ENCODE measurements at regions not wholly inside any gene's neighbourhood (a gene's known extent, or its start where the extent isn't known, plus 50 kb on each side); places are given as distances from the start of the nearest gene placed in this dataset.
"Not testable (repeated sequence)": the region's sequence is repeated elsewhere in the genome, so short reads cannot be mapped to it uniquely, and the experiment has no call there.

DNA sequence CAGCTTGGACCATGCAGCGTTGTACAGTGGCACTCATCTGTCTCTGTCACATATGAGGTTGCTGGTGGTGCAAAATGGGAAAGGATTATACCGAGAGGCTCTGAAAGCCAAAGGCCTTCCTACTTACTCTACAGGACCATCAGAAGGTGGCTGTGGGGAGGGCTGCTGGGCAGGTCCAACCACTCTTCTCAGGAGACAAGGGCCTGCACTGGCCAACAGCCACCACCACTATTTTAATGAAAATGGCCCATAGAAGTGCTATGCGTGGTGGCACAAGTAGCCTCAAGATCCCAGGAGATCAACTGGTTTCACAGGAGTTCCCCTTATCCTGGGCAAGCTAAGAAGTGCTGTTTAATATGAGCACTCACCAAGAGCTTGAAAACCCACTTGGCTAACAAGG, 52.3 kb downstream of the MRPL57 start:
- DNase-seq (ENCODE audit: low spot score) = no peak

DNA sequence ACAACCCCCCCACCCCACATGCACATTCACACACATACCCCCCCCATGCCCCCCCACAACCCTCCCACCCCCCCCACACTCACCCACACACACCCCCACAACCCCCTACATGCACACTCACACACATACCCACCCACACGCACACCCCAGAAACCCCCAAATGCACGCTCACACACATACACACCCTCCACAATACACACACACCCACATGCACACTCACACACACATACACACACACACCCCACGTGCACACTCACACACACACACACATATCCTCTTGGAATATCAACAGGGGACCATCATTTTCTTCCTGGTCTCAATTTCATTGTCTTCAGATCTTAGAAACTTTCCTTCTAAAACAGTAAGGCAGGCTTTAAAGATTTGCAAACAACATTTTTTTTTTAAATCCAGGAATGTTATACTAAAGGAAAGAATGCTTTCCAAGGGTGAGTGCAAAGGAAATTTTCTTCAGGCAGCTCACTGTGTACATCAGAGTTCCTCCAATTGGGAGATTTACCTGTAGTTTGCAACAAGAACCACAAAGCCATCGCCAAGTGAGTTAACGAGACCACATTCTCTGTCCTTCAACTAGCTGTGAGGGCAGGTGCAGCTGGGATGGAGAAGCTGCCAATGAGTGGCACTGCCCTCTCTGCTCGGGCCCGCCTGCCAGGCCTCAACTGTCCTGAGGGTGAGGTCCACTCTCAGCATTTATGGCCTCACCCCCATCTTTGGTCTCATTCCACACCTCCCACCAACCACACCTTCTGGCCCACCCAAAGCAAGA, 53.0 kb downstream of the MRPL57 start:
- no peak for DNase-seq (ENCODE audit: low spot score)

DNA sequence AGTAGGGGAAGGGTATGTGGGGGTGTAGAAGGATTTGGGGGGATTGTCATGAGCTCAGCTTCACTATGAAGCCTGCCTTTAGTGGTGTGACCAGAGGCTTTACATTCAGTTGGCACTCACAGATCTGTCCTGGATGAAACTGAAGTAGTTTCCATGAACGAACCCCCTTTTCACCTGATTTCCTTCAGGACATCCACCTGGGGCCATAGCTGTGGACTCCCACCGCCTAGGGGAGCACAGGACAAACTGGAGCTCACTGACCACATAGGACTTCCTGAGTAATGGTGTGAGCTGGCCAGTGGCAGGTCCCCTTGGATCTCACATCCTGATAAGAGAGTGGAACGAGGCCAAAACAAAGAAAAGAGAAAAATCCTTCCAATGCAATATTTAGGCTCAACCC, 54.1 kb downstream of the MRPL57 start:
- DNase-seq (ENCODE audit: low spot score) = no peak

DNA sequence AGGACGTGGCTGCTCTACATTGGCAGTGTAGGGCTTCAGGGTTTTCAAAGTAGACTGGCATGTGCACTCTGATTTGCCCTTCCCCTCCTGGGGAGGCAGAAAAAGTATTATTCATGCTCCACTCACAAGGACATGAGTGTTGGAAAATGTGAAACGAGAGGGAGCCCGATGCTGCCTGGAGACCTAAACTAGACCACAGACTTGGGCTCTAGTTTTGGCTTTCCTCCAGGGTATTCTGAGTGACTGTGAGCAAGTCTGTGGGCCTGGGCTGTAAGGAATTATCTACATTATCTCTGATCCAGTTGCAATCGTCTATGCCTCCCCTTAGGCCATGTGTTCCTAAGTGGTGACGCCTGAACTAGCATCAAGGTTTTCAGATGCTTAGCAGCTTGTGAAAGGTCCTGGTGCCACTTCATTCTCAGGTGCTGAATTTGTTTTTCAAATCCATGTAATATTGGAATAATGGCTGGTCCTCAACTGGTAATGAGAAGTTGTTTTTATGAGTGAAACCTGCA, 55.0 kb downstream of the MRPL57 start:
- DNase-seq (ENCODE audit: low spot score) = no peak

DNA sequence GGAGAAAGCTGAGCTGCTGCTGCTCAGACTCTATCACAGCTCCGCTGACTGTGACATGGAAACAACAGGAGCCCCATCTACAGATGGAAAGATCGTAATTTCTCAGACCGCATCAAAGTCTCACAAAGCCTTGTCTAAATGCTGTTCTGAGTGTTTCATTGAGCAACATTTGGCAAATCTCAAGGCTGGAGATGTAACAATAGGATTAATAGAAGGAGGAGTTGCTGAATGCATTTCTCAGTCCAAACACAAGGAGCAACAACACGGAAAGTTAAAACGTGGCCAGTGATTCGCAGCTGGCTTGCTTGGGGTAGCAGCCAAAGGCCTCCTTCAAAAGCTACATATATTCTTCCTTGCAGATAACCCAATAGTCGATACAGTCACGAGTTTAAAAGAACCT, 55.7 kb downstream of the MRPL57 start:
- DNase-seq (ENCODE audit: low spot score) = no peak

DNA sequence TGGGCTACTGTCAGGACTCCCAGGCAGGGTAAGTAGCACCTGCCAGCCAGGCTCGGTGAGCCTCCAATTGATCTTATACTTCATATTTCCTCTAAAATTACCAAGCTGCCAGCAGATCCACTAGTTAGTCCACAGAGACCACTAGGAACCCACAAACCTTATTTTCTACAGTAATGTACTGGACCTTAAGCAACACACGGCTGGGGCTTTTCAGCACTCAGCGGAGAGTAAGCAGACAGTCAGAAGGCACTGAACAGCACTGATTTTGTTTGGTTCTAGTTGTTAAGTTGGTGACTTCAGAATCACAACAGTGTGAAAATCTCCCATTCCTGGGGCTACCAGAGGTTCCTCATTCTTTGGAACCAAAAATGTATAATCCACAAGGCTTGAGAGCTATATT, 56.1 kb downstream of the MRPL57 start:
- no peak for DNase-seq (ENCODE audit: low spot score)

DNA sequence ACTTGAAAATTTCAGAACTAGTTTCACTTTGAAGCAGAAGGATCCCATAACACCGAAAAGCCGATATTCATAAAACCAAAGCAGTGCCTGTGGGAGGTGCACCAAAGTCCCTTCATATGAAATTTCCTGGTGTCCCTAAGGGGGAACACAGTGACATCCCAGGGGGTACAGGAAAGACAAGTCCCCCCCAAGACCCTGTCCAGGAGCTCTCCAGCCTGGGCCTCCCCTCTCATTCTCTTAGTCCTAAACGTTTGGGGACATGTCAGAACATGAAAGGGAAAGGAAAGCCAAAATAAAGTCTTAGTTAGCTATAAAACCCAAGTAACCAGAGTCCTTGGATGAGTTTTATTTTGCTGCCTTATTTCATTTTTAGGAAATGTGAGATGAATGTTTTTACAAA, 56.6 kb downstream of the MRPL57 start:
- DNase-seq (ENCODE audit: low spot score) = no peak

DNA sequence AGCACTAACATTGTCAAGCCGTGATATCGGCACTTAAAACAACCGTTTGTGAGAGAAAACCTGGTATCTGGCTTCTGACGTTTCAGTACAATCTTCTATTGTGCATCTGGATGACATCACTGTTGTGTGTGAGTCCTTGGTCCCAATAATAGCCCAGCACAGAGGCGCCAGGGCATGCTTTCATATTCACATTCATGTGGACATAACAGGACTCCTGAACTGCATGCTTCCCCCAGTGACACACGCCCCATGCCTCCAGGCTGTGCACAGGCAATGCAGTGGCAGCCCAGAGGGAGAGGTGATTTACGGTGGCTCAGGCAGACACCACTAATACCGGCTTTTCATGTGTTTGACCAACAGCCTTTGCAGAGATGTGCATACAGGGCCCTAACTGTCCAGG, 58.1 kb downstream of the MRPL57 start:
- DNase-seq (ENCODE audit: low spot score) = no peak

DNA sequence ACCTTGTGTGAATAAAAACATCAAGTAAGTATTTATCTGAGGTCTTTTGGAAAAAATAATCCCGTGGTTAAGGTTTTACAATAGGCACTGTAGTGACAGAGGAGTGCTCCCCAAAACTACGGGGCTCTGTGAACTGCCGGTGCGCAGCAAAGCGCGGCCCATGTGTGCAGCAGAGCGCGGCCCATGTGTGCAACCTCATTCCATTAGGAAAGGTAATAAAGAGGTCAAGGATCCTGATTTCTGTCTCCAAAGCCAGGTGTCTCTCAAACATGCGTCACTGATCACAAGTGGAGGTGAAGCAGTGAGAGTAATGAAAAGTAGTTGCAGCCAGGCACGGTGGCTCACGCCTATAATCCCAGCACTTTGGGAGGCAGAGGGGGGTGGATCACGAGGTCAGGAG, 58.7 kb downstream of the MRPL57 start:
- DNase-seq (ENCODE audit: low spot score) = no peak

DNA sequence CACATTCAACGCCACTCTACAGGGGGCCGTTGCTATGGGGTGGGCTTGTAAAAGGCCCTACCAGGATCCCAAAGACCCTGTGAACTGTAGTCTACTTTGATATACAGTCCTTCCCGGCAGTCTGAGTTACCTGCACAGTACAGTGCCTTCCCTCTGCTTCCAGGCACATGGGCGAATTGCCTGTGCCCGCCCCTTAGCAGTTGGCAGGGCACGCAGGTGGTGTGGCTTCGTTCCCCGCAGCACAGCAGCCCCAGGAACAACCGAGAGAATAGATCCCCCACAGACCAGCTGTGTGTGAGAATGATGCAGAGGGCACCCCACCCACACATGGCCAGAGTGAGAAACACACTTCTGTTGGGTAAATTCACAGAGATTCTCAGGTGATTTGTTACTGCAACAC, 60.6 kb downstream of the MRPL57 start:
- DNase-seq (ENCODE audit: low spot score) = no peak

DNA sequence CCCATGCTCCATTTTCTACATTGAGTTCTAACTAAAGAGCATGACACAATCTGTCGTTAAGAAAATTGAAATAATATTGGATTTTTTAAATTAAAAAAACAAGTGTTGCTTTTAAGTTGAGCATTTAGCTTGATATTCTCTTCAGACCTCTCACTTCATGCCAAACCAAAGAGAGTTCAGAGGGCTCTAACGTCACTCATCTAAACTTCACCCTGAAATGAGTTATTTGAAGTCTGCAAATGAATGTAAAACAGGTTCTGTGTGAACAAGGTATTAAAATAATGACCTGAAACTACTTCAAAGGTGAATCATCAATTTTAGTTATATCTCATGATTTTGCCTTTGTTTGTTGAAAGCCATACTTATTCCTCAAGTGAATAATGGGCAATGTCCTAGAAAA, 61.8 kb downstream of the MRPL57 start:
- DNase-seq (ENCODE audit: low spot score) = no peak

DNA sequence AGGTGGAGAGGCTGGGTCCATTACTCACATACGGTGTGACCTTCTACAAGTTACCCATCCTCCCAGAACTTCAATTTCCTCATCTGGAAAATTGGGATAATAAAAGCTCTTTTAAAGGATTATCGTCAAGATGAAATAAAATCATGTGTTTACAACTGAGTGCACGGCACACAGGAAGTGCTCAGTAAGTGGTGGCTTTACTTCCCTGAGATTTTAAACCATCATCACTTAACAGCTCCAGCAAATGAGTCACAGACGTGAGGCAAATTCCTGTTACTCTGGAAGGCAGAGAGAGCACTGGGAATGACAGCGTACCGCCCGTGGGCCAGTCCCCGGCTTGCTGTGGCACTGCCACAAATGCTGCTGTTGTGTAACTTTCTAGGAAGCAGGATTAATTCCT, 64.1 kb downstream of the MRPL57 start:
- peak; percentile 60 for DNase-seq (ENCODE audit: low spot score)

DNA sequence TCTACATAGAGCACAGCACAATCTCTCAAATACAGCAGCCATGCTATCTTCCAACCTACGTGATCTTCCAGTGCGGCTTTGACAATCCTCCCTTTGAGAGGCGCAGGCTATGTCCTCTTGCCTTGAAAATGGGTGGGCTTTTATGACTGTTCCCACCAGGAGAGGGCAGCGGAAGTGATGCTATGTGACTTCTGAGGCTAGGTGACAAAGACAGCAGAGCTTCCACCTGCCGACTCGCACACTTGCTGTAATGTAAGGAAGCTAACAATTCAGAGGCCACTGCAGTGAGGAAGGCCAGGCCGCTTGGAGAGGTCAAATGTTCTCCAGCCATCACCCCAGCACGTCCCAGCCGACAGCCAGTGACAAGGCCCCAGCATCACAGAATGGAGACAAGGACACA, 65.8 kb downstream of the MRPL57 start:
- DNase-seq (ENCODE audit: low spot score) = no peak

DNA sequence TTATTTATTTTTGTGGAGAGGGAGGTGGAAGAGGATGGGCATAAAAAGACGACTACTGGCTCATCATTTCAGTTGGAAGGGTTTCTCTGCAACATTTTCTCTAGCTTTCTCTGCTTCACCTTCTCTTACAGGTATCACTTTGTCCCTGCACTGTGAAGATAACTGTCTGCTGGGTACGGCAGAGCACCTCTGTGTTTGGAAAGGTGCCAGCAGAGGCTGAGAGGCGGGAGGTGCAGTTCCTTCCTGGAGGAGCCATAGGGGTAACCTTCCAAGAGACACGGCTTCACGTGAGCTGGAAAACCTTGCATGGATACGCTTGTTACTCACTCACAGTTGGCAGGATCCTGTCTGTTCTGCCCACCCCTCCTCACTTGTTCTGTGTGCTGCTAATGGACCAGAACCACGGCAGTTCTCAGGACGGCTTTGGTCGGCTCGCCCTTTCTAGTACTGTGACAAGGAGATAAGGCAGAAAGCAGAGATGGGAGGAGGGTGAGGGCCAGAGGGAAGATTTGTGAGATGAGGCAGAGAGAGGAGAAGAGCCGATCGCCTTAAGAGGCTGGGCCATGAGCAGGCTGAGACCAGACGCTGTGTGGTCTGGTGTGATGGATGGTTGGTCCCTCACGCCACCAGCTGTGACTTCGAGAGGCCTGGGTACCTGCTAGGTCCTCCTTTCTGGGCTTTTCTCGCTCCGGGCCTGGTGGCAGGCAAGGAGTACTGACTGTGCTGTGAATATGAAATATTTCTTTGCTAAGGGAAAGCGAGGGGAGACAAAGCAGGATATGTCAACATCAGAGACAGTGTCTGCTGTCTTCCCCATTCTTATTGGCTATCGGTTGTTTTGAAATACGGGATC, 66.8 kb downstream of the MRPL57 start:
- no peak for DNase-seq (ENCODE audit: low spot score)

DNA sequence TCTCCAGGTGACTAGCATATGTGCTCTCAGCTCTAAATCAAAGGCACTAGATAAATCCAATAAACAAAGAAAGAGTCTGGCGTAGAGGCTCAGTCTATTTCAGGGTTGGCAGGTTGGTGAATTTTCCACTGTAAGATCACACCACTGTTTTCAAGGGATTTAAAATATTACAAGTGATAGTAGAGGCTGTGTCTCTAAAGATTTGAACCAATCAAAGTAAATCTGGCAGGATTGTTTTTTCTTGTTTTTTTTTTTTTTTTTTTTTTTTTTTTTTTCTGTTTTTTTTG, 67.4 kb downstream of the MRPL57 start:
- not testable (repeated sequence) for DNase-seq (ENCODE audit: low spot score)

DNA sequence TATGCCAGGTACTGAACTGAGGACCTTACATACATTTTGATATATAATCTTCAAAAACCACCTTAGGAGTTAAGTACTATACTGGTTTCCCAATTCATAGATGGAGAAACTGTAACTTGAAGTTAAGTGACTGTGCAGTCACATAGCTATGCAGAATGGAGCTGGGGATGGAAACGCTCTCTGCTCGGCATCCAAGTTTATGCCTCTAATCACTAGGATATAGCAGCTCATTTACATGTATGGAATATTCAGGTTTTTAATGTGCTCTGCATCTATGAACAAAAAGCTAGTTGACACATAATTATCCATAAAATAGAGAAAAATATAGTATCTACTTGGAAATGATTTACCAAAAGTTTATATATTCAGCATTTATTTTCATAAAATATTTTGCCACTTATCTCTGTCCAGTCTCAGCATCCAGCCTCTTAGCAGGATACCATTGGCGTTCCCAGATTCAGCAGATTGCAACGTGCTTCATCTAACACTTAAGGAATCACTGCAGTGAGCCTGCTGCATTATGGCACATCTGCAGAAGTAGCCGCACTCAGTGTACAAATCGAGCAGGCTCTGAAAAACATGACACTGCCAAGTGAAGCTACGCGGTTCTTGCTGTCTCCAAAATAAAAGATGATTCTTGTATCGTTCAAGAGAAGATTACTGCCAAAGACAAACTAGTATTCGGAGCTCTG, 70.4 kb downstream of the MRPL57 start:
- DNase-seq (ENCODE audit: low spot score) = no peak

DNA sequence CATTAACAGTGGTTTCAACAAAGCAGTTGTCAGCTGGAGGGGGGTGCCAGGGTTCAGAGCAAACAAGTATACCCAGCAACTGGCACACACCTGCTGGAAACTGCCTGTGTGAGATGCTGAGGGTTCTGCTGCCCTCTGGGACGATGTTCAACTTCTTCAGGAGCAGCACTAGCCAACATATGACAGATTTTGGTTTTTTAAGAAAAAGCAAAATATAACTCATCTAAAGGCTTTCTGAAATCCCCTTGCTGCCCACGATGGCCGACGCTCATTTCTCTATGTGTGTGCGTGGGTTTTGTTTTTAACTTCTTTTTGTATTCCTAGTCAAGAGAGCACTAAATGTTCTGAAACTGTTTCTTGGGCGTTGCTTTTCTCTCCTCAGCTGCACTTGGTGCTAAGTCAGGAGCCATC, 79.9 kb downstream of the MRPL57 start:
- DNase-seq (ENCODE audit: low spot score) = no peak

DNA sequence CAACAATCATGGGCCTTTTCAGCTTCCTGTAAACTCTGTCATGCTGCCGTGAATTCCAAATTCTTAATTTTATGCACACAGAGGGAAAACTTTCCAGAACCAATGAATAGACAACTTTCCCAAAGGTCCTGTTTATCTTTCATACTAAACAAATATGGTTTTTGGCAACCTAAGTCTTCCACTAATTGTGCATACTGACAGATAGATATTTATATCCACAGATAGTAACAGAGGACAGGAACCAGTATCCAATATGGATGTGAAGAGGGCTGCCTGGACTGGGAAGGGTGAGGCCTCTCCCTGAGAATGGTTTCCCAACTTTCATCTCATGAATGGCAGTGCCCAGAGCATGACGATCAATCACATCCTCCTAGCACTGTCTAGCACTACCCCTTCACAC, 80.4 kb downstream of the MRPL57 start:
- no peak for DNase-seq (ENCODE audit: low spot score)

DNA sequence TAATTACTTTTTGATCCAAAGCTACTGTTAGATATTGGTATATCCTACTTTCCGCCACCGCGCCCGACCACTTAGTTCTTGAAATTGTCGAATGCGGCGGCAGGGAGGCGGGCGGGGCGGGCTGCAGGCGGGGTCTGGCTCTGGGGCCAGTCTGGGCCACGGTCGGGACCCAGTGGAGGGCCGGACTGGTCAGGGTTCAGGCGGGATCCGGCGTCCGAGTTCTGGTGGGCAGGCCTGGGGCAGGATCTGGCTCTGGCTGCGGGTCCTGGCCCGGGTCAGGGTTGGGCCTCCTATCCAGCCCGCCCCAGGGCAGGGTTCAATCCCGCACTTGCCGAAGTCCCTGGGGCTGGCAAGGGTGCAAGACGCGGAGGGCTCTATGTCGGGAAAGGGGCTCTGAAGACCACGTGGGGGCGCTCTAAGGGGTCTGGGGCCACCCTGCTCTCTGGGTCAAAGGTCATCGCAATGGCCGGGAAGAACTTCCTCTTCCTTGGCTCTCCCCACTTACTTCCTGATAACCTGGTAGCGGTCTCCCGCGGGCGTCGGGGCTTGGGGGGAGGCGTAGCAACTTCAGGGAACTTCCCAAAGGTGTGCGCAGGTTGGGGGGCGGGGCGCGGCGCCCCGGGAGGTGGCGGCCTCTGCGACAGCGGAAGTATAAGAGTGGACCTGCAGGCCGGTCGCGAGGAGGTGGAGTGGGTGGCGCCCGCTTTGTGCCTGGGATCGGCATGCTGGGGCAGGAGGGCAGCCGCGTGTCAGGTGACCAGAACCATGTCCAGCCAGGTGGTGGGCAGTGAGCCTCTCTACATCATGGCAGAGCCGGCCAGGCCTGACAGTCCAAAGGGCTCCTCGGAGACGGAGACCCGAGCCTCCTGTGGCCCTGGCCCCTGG, 83.4 kb downstream of the MRPL57 start:
- DNase-seq (ENCODE audit: low spot score) = no peak

DNA sequence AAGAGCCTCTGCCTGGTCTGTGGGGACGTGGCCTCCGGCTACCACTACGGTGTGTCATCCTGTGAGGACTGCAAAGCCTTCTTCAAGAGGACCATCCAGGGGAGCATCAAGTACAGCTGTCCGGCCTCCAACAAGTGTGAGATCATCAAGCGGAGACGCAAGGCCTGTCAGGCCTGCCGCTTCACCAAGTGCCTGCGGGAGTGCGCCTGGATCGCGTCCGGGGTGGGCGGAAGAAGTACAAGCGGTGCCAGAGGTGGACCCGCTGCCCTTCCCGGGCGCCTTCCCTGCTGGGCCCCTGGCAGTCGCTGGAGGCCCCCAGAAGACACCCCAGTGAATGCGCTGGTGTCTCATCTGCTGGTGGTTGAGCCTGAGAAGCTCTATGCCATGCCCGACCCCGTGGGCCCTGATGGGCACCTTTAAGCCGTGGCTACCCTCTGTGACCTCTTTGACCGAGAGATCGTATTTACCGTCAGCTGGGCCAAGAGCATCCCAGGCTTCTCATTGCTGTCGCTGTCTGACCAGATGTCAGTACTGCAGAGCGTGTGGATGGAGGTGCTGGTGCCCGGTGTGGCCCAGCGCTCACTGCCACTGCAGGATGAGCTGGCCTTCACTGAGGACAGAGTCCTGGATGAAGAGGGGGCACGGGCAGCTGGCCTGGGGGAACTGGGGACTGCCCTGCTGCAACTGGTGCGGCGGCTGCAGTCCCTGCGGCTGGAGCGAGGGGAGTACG, 84.3 kb downstream of the MRPL57 start:
- not testable (repeated sequence) for DNase-seq (ENCODE audit: low spot score)
